ENCODE measurements at regions not wholly inside any gene's neighbourhood (a gene's known extent, or its start where the extent isn't known, plus 50 kb on each side); places are given as distances from the start of the nearest gene placed in this dataset.

GRCh38 chr5:7955476-7955875, 86.5 kb downstream of the MTRR start:
- no peak for DNase-seq (ENCODE audit: low read depth)

DNA sequence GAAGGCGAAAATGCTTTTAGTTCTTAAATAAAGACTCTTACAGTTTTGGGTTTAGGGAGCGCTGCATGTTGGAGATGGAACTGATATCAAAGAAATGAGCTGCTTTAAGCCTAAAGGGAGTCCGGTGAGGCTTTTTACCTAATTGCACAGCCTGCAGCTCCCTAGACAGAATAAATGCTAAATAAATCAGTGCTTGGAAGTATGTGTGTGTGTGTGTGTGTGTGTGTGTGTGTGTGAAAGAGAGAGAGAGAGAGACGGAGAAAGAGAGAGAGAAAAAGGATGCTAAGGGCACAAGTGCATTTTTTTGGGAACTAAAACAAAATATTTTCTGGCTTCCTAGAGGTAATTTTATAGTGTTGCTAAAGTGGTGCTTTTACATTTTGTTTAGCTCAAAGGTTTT, 88.4 kb downstream of the MTRR start:
- no peak for DNase-seq (ENCODE audit: low read depth)

GRCh38 chr5:7960142-7960541, 91.2 kb downstream of the MTRR start:
- DNase-seq (ENCODE audit: low read depth) = no peak

GRCh38 chr5:7961540-7961939, 92.6 kb downstream of the MTRR start:
- DNase-seq (ENCODE audit: low read depth) = no peak

- DNase-seq (ENCODE audit: low read depth) = no peak
Measured at GRCh38 chr5:7970816-7971215, 101.9 kb downstream of the MTRR start.

- DNase-seq (ENCODE audit: low read depth) = no peak
Measured at GRCh38 chr5:7976411-7977190, 107.7 kb downstream of the MTRR start.

GRCh38 chr5:7978114-7978513, 109.2 kb downstream of the MTRR start:
- DNase-seq (ENCODE audit: low read depth) = no peak

DNA sequence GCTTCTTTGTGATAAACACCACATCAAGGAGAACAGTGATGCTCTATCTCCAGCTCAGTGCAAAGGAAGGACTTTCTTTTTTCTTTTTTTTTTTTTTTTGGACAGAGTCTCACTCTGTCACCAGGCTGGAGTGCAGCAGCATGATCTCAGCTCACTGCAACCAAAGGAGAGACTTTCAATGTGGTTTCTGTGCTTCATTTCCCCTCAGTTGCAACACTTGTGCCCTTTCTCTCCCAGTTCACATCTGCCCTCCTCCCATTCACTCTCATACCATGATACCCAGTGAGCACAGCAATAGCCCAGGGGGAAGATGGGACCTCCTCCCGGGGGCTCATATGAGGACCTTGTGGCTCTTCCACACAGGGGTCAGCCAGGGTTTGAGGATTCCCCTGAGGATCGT, 110.0 kb downstream of the MTRR start:
- DNase-seq (ENCODE audit: low read depth) = no peak

- no peak for DNase-seq (ENCODE audit: low read depth)
Measured at GRCh38 chr5:7980881-7981280, 111.9 kb downstream of the MTRR start.

DNA sequence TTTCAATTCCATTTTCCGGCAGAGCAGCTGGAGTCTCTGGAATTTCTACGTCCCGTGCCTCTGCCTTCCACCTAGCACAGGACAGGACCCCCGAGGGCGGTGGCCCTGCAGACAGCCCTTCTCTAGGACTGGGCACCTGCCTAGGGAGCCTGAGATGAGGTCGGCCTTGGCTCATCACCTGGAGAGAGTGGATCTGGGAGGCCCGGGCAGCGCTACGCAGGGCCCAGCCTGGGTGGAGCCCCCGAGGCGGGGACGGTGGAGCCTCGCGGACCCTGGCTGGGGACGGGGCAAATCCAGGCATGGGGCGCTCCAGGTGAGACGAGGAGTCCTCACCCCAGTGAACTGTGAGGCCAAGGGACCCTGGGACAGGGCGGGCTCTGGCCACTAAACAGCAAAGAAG, 114.5 kb downstream of the MTRR start:
- no peak for DNase-seq (ENCODE audit: low read depth)

DNA sequence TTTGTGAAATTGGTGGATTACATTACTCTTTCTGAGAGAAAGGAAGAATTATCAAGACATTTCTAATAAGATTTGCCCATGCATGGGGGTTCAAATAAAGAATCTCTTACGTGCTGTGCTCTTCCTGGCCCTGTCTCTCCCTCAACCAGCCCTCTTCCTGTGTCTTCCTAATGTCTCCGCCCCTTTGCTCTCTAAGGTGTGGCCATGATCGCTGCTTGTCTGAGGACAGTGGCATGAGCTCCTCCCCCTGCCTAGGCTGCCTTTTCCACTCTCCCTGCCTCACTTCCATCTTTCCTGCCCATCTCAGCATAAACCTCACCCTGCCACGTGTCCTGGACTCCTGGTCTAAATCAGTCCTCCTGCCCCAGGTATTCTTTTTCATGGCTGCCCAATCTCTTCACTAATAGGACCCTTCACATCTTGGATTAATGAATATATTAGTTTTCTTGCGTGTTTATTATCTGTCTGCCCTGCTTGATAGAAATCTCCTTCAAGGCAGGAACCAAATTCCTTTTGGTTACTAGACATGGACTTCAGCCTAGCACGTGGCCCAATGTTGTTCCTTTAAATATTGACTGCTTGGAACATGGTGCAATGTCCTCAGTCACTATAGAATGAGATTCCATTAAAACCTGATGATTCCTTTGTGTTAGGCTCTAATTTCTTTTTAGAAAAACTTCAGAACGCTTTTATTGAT, 122.3 kb downstream of the MTRR start:
- DNase-seq (ENCODE audit: low read depth) = no peak

- DNase-seq (ENCODE audit: low read depth) = no peak
Measured at GRCh38 chr5:7995688-7996294, 126.8 kb downstream of the MTRR start.

- no peak for DNase-seq (ENCODE audit: low read depth)
Measured at GRCh38 chr5:8005416-8005815, 136.5 kb downstream of the MTRR start.

DNA sequence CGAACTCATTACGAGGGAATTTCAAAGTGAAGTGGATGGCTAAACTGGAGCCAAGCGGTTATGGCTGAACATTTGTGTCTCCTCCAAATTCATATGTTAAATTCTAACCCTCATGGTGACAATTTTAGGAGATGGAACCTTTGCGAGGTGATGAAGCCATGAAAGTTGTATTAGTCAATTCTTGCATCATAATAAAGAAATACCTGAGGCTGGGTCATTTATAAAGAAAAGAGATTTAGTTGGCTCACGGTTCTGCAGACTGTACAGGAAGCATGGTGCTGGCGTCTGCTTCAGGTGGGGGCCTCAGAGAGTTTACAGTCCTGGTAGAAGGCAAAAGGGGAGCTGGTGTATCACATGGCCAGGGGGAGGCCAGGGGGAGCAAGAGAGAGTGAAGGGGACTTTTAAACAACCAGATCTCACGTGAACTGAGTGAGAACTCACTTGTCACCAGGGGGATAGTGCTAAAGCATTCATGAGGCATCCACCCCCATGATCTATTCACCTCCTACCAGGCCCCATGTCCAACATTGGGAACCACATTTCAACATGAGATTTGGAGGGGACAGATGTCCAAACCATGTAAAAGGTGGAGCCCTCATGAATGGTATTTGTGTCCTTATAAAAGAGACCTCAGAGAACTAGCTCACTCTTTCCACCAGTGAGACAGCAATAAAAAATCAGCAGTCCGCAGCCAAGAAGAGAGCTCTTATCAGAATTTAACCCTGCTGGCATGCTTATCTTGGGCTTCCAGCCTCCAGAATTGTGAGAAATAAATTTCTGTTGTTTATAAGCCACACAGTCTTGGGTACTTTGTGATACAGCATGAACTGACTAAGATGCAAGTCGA, 143.4 kb downstream of the MTRR start:
- DNase-seq (ENCODE audit: low read depth) = no peak

DNA sequence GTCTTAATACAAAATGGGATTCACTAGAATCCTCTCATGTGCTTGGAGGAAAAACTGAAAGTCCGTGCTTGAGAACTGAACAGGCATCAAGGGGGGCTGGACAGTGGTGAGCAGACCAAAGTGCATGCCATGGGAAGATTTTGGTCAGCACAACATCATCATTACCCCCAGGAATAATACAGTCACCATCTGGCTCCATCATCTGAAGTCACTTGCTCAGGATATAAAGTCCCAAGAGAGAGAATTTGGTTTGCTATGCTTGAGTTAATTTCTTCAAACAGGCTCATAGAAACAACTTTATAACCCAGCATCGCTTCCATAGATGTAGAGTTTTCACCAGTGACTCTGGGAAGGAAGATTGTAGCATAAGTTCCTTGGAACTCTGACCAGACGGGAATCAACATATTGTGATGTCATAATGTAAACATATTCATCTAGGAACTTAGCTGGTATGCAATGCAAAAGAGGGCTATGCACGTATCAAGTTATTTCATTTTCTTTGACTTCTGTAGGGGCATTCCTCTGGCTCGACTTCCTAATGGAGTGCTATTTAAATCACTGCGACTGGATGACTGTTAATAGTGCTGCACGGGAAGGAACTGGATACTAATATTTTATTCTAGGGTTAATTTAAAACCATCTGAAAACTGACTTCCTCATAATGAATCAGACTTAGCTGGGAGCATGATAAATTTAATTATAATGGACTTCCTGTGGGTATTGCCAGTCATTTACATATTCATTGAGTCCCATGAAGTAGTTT, 145.2 kb downstream of the MTRR start:
- DNase-seq (ENCODE audit: low read depth) = no peak

DNA sequence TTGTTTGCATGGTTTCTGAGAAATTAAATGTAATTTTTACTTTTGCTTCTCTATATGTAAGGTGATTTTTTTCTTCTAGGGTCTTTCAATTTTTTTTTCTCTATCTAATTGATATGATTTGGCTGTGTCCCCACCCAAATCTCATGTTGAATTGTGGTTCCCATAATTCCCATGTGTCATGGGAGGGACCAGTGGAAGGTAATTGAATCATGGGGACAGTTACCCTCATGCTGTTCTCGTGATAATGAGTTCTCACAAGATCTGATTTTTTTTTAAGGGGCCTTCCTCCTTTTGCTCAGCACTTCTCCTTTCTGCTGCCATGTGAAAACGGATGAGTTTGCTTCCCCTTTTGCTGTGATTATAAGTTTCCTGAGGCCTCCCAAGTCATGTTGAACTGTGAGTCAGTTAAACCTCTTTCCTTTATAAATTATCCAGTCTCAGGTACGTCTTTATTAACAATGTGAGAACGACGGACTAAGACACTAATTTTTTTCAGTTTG, 150.8 kb downstream of the MTRR start:
- DNase-seq (ENCODE audit: low read depth) = no peak

DNA sequence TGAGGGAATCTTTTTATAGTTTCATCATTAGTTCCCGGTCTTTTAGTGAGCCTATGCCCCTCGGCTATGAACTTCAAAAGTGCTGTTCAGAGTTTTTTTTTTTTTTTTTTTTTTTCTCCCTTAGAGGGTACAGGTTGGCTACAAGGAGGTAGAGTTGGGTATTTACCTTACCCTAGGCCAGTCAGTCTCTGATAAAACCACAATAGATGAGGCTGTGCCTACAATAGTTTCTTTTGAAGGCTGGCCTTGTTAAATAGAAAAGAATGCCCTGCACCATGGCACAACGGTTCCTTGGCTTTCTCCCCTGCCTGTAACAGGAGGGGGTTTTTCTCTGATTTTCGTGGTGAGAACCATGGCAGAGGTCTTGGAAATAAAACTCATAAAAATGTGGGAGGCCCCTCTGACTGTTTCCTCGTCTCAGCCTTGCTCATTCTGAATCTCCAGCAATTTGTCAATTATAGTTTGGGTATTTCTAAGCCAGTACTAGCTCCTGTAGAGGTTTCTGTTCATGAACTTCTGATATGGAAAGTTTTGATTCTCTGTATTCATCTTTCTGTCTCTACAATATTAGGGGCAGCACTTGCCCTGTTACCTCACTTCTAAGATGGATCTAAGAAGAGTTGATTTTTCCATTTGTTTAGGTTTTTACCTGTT, 152.0 kb downstream of the MTRR start:
- no peak for DNase-seq (ENCODE audit: low read depth)

DNA sequence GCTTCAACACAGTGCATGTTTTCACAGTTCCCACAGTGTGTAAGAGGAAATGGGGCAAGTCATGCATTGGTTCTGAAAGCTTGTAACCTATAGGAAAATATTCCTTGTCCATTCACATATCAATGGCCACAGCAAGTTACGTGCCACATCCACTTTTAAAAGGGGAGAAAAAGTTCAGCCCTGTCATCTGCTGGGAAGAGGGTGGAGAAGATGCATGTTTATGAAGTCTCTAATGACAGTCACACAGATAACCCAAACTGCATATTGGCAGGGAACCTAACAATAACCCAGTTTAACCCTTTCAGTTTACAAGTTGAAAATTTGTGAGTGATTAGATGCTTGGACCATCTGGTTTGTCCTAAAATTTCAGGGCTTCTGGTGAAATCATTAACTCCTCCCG, 159.3 kb downstream of the MTRR start:
- no peak for DNase-seq (ENCODE audit: low read depth)

DNA sequence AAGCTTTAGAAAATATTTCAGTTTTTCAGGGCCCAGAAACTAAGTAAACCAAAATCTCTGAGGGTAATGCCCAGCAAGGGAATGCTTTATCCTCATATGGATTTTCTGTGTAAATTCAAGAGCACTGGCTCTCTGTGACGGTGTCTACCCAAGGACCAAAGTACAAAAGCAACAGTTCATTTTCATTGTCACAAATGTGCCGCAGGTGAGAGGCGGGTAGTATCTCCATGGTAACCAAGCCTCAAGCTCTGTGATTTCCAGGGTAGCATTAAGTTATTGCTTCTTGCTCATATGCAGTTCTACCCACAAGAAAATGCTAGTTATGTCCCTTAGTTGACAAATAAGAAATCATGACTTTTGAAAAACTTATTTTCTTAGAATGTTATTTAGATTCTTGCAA, 164.3 kb downstream of the MTRR start:
- DNase-seq (ENCODE audit: low read depth) = no peak

DNA sequence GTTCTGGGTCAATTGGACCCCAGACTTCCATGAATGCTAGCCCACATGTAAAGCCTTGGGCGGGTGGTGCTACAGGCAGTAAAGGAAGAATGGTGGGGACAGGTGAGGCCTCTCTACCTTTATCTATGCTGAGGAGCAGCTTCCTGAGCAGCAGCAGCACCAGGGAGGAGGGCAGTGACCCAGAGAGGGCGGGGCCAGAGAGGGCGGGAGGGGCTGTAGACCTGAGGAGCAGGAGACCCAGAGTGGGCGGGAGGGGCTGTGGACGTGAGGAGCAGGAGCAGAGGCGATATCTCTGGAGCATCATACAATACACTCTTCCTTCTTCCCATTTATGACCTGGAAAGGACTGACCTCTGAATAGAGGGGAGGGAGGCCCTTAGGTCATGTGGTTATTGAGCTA, 165.9 kb downstream of the MTRR start:
- no peak for DNase-seq (ENCODE audit: low read depth)

- DNase-seq (ENCODE audit: low read depth) = no peak
Measured at GRCh38 chr5:8048920-8049319, 180.0 kb downstream of the MTRR start.

Data from non-pigmented ciliary epithelial cell (primary cell).